IMR-90 (cell line): ENCODE measurements at regions not wholly inside any gene's neighbourhood (a gene's known extent, or its start where the extent isn't known, plus 50 kb on each side); places are given as distances from the start of the nearest gene placed in this dataset.

Source experiments
- CTCF ChIP-seq: conservative IDR thresholded peaks from 2 replicates; pipeline ENCODE4 v1.5.1; 2012; ENCODE audit warnings: mild to moderate bottlenecking, low read depth, low read length, improper control_type of control experiment
- FOS ChIP-seq: fragments of 150-350 bp; IDR thresholded peaks from 2 replicates; pipeline ENCODE4 v1.6.1; 2016; ENCODE audit warnings: low read depth, low read length
- POLR2A ChIP-seq: IDR thresholded peaks from 2 replicates; pipeline ENCODE4 v1.6.1; 2012; ENCODE audit warnings: mild to moderate bottlenecking, low read depth, low read length
- RAD21 ChIP-seq: IDR thresholded peaks from 2 replicates; pipeline ENCODE4 v1.6.1; 2012; ENCODE audit warnings: low read length, improper control_type of control experiment

- TF ChIP-seq CTCF (no peak), POLR2A (no peak), RAD21 (no peak), FOS (no peak)
Observed at GRCh38 chr5:74334762-74335384, 305.7 kb downstream of the ENC1 start.
